ENCODE measurements at regions not wholly inside any gene's neighbourhood (a gene's known extent, or its start where the extent isn't known, plus 50 kb on each side); places are given as distances from the start of the nearest gene placed in this dataset.

DNA sequence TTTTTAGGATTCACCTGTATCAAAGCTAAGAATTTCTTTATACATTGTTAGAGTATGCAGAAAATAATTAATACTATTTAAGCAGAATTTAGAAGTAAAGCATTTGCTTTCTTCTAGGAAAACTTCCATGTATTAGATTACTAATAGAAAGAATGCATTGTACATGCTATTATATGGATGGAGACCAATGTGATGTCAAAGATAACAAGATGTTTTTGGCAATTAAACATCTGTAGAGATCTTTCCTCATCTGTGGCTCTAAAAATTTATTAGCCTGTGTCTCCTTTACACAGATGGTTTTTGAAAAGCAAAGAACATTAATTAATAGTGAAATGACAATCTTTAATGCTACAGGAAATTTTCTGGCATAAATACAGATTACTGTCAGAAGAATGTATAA lies 198.4 kb upstream of the CCDC179 start:
- DNase-seq: no peak

DNA sequence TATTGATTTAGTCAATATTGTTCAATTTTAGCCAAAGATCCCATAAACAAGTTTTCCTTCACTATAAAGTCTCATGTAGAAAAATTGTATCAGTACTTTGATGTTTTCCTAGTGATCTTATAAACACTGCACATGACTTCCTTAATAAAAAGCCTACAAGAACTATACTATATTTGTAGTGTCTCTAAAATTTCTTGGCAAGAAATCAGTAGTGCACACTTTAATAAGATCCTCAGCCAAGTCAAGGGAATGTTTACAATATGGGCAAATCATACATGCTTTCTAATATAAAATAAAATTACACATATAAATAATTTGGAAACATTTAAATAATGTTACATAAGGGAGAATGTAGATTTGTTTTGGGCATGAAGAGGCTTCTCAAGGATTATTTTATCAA lies 203.0 kb upstream of the CCDC179 start:
- no peak for DNase-seq

DNA sequence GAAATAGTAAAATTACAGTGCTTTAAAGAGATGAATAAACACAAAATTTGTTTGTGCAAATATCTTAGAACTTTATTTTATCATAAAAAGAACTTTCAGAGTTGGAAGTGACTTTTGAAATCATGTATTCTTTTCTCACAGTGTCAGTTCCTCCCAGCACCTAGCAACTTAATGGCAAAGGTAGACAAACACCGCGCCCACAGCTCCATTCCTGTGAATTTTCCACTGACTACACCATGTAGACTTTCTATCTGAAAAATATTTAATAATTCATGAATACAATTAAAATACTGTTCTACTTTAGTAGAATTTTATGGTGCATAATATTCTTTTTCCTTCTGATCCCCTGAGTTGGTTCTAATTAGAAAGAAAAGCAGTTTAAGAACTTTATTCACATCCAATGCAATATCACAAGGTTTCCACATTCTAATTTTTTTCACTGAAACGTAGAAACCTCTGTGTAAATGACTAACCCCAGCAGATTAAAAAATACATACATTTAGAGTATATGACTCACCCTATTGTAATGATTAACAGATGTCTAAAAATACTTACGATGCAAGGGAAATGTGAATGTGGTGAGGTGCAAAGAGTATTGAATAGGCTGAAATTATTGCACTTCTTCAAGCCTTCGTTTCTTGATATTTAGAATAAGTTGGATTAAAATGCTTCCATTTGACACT lies 218.2 kb upstream of the CCDC179 start:
- no peak for DNase-seq

DNA sequence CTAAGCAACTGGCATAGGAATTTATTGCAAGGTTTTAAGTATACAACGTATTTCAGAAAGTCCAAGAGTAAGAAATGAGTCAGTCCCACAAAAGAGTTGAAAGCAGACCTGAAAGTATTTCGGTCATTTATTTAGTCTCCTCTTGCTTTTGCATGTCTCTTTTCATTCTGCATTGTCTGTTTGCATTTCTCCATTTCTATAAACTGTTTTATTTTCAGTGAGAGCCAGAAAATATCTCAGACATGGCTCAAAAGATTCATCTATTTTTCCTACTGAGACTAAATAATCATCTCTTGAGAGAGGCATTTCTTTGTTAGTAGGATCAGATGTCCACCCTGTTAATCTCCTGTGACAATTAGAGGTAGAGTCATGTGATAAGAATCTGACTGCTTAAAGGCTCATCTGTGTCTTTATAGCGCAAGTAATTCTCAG lies 219.1 kb upstream of the CCDC179 start:
- DNase-seq: no peak

DNA sequence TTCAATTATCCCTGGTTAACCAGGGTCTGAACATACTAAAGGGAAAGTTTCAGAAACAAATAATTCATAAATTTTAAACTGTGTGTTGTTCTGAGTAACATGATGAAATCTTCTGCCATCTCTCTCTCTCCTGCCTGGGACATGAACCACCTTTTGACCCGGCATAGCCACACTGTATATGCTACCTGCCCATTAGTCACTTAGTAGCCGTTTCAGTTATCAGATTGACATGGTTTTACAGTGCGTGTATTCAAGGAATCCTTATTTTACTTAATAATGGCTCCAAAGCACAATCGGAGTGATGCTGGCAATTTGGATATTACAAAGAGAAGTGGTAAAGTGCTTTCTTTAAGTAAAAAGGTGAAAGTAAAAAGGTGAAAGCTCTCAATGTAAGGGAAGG lies 227.1 kb upstream of the CCDC179 start:
- DNase-seq: no peak

DNA sequence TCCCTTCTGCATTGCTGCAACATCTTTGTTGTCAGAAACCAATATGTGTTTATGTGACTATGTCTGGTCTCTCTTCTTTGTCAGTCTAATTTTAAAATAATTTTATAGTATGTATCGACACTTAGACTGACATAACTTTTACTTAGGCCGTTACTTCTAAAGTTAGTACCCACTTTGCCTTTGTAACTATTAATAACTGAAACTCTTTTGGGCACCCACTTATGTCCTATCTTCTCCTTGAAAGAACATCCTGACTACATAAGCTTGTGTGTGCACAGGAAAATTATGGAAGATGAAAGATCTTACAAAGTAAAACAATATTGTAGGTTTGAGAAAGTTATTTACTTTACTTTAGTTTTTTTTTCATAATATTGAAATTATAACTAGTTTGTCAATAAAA lies 230.4 kb upstream of the CCDC179 start:
- DNase-seq: no peak

DNA sequence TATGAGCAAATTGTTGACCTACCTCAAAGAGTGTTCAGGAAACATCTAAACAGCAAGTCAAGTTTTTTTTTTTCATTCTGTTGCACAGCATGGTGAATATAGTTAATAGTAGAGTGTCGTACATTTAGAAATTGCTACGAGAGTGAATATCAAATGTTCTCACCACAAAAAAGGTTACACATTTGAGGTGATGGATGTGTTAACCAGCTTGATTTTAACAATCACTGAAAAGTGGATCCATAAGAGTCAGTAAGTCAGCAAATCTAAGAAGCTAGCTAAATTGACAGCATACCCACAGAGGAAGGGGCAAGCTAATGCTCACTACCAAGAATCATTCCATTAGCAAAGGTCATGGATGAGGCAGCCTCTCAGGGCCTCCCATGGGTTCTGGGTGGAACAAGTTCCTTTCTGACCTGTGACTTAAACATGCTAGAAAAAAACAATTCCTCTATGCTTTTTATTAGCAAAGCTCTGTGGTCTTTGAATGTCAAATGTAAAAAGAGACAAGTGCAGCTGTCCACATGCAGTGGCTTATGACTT lies 235.4 kb upstream of the CCDC179 start:
- no peak for DNase-seq

DNA sequence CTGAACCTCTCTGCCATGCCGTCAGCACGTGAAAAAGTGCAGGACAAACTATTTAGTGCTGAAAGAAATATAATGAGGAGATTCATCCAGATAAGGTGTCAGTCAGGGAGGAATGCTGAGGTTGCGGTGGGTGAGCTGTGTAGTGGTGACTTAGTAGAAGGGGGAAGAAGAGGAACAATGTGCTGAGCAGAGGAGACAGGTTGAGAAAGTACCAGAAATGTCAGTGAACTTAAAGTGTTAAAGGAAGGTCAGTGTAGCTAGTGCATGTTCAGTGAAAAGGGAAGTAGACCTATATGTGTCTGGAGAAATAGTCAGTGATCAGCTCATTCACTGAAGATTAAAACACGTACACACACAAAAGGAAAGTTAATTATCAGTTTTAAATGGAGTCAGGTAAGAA lies 237.6 kb upstream of the CCDC179 start:
- DNase-seq: no peak

DNA sequence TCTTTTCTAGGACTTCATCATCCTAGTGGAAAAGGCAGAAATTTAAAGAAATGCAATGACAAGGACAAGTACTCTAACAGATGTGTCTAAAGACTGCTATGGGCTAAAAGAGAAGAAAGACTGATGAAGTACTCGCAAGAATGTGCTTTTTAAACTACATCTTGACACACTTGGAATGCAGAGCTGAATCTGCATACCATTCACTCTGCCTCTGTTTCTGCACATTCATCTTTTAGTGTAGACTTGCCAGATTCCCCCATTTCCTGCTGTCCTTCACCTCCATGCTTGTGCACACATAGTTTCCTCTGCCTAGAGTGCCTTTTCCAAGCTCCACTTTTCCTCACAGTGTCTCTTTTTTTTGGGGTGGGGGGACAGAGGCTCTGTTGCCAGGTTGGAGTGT lies 239.0 kb upstream of the CCDC179 start:
- DNase-seq: no peak

DNA sequence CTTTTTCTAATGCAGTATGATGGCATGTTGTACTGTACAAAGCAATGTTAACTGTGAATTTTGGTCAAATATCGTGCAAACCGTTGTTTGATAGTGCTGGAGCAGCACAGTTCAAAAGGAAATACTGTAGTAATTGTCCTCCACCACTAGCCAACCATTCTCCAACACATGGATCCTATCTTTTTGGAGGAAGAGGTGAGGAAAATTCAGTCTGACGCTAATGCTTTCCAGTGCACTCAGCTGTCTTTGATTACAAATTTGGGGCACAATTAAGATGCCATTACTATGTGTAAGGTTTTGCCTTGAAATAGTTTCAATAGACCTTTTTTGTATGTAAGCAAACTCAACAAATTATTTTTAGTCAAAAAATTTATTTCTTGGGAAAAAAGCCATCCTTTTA lies 240.5 kb upstream of the CCDC179 start:
- DNase-seq: no peak

DNA sequence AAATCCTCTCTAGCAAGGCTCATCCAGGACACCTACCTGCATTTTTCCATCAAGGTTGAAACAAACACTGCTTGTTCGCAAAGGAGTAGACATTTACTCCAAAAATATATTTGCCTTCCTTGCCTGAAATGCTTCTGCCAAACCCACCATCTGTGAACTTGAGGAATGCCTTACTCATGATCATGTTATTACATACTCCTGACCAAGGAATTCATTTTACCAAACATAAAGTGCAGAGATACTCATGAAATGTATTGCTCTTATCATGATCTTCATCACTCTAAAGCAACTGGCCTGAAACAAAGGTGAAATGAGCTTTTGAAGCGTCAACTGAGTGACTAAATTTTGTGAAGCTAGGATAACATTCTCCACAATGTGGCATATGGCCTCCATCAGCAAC lies 243.1 kb upstream of the CCDC179 start:
- DNase-seq: no peak

DNA sequence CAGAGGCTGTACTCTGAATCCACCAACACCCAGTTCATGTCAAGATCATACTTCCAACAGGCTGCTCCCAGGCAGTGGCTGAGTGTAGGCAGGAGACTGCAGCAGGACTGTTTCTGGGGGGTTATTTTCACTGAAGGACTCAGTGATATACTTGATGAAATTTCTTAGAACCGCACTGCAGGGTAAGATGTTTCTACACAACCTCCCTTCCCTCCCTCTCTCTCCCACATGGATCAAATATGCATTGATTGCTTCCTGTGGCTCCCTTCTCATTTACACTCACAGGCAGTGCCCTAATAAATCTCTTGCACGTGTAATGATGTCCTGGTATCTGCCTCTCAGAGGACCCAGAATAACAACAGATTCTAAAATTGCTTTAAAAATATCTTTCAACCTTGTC lies 251.3 kb upstream of the CCDC179 start:
- no peak for DNase-seq

DNA sequence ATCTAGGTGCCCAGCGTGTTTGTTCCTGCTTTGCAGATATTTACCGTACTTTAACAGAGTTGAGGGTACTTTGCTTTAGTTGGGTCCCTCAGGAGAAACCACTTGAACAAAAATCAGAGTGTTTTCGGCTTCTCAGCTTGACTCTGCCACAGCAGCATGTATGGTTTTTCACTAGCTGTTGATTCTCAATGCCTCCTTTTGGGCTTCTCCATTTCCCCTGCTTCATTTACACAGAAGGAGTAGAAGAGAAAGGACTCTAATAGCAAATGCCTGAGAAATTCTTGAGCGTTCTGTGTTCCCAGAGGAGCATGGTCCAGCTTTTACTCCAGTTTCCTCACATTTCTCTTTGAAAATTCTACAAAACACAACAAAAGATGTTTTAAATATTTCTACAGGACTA lies 252.1 kb upstream of the CCDC179 start:
- no peak for DNase-seq

DNA sequence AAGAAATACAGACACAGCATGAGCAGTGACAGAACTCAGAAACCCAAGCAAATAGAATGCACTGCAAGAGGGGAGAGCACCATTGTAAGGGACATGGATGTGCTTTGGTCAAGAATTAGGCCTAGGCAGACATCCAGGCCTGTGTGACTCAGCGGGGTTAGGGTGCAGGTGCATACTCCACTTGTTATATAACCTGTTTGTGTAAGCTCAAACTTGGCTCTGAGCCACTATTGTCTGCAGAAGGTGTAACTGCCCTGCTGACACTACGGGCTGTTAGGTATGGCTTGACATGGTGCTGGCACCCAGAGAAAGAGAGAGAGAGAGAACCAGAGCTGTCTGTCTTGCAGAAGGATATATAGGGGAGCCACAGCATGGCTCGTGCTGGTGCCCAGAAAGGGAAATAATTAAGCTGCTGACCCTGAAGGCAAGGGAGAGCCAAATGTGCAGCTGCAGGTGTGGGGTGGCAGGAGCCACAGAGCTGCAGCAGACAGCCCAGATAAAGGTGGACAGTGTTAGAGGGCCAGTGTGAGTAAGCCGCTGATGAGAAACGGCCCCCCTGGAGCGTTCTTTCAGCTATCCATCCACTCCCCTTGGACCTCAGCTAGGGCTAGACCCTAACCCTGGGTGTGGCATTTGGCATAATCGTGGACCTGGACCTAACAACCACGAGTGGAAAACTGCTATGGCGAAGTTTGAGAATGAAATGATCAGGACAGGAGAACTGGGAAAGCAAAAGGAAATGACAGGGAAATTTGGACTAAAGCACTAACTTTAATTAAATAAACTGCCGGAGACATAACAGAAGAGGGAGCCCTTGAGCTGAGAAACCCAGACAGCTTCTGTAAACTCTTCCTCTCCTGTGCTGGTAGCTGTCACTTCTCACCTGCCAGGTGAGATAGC lies 253.0 kb upstream of the CCDC179 start:
- DNase-seq: peak; percentile 72

DNA sequence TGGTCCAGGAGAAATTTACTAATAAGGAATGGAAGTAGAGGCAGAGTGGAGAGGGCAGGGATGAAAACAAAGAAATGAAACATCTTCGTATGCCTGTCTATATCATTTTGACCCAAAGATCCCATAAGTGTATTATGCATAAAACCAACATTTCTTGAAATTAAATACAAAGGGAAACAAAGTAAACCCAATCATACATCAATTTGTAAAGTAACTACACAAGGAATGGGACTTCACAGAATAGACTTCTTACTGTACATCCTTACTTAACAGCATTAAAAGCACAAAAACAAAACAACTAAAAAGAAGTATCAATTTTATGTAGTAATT lies 253.6 kb upstream of the CCDC179 start:
- DNase-seq: no peak

DNA sequence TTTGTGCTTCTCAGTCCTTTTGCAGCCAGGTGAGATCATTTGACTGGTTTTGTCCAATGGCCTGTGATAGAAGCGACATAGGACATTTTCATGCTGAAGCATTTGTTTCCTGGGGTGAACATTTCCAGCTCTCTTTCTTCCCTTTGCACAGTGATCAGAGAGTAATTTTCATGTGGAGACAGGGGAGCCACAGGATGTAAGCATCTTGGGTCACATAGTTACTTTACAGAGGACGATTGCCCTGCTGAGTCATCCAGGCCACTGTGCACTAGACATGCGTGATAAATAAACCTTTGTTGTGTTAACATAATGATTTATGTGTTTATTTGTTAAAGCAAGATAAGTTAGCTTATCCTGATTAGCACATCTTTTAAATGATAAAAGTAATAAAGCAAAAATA lies 263.5 kb upstream of the CCDC179 start:
- DNase-seq: no peak

DNA sequence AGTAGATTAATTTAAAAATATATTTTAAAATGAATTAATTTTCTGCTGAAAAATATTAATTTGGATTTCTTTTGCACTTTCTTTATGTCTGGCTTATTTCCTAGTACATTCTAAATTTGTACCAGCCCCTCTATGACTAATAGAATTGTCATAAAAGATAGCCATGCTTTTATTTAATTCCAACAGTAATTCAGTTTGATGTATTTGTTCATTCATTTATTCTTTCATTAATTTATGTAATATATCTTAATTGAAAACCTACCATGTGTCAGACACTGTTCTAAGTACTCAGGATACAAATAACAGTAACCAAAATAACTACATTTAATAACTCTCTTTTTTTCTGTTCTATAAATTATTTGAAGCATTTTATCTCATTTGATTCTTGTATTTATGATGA lies 264.0 kb upstream of the CCDC179 start:
- no peak for DNase-seq

DNA sequence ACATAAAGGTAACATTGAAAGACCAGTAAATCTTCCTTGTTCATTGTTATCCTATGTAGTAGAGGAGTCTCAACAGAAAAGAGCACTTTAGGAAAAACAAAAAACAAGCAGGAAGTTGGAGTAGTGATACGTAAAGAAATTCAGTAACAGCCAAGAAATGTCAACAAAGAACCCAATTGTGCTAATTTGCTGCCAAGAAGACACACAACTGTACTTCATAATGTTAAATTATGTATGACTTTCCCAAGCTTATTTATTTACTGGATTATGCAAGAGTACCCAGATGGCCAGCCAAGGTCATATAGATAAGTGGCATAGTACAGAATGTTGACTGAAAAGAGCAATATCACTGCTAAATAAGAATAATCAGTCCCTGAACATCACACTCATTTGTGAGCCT lies 264.7 kb upstream of the CCDC179 start:
- no peak for DNase-seq

DNA sequence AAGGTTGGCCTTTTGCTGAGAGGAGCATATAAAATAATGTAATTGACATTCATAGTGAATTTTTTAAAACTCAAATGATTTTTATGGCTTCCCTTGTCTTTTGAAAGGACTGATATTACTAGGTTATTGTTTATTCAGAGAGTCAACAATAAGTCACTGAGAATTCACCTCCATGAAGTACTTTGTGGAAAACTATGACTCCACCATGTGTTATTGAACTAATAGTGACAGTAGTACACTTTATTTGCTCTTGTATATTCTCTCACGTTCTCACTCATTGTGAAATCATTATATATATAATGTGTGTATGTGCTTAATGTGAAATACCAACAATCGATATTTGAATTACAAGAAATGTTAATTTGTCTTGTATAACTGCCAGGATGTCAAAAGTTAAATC lies 267.4 kb upstream of the CCDC179 start:
- no peak for DNase-seq

DNA sequence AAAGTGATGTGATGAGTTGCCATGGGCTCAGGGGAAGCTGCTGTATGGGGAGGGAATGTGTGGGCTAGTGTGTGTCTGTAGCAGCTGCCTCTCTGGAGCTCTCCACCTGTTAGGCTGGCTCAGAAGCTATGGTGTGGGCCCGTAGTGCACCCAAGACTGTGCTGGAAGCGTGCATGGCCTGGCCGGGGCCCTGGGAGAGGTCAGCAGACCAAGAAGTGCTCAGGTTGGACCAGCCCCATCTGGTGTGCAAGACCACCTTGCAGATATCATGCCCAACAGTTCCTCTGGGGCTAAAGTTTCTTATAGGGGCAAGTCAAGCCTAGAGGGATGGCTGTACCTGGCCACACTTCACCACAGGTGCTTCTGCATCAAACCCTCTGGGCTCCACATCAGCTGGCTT lies 274.4 kb upstream of the CCDC179 start:
- DNase-seq: no peak

DNA sequence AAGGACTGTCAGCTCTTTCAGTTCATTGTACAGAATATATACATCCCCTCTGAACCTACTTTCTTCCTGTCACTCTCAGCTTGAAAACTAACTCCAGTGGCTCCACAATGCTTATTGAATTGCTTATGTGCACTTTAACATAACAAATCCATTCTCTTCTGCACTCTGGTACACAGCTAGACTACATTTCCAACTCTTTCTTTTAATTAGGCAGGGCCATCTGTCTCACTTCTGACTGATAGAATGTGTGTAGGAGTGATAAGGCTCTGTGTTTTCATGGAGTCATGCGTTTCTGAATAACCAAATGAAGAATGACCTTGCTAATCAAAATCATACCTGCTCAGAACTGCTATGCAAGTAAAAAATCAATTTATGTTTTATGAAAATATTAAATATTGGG lies 278.5 kb upstream of the CCDC179 start:
- no peak for DNase-seq

DNA sequence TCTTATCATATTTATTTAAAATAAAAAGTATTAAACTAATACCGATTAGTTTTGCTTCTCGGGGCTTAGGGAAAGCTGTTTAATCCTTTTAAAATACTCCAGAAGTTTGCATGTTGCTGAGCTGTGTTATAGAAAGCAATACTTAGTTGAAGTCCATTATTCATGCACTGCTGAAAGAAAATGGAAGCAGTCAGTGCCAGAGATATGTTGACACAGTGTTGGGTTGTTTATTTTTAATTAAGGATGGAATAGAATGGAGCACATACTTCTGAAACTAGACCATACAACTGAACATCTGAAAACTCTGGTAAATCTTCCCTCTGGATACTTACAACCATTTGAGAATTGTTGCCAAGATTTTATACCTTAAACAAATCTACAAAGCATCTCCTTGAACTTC lies 282.7 kb upstream of the CCDC179 start:
- no peak for DNase-seq

DNA sequence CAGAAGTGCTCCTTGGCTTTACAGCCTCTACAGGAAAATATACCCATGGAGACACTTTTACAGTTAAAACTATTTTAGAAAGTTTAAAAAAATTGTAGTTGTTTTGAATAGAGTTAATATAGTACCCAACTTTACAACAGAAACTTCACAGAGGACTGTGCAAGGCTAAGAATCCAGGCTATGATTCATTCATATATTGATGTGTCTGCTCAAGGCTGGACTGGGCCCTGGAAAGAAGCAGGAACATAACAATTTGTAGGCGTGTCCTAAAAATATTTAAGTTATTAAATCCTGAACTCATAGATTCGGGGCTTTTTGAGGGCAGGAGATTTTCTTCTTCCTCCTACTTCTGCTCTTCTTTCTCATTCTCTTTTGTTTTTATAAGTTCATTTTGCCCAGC lies 291.5 kb upstream of the CCDC179 start:
- no peak for DNase-seq

DNA sequence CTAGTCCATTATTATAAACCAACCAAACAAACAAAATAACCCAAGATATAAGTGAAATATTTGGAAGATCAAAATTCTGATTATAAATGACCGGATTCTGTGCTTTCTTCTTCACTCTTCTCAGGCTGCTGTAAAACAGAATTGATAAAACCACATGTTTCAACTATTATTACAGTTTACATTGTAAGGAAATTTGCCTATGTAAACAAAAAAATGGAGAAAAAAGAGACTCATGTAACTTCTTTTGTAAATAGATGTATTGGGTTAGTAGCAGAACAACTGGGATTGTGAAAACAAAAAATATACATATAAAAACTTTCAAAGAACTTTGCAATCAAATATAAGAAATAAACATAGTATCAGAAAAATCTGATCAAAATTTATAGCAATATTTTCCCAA lies 295.2 kb upstream of the CCDC179 start:
- DNase-seq: no peak

DNA sequence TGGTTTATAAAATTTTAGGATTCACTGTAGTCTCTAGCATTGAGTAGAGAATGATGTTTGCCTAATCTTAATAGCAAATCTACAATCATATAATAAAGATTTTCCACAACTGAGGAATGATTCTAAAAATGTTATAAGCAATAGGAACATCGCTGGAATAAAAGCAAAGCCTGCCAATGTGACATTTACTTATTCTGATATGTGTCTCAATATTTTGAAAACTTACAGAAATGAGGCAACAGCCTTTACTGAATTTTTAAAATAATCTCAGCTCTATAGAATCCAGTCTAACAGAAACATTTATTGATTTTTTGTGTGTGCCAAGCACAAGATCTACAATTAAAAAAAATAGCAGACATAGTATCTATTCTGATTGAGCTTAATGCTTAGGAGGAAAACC lies 303.7 kb upstream of the CCDC179 start:
- no peak for DNase-seq
